Adipose tissue (tissue), 3 donors: ENCODE measurements at regions not wholly inside any gene's neighbourhood (a gene's known extent, or its start where the extent isn't known, plus 50 kb on each side); places are given as distances from the start of the nearest gene placed in this dataset.
"Not testable (repeated sequence)": the region's sequence is repeated elsewhere in the genome, so short reads cannot be mapped to it uniquely, and the experiment has no call there.

Experiments used
- H3K27ac ChIP-seq: one replicate; pipeline ENCODE4 v1.5.1; 2013; ENCODE audit warnings: low read depth, low read length
- WGBS, 3 donors: extraction: QIAGEN DNeasy Blood & Tissue Kit; methylation state at CpG; one replicate each; pipeline ENCODE4 v1.1.7; 2013; 5-methylcytosine and 5-hydroxymethylcytosine counted together
- donor health status: healthy with polysubstance abuse.
- donor health status: Bipolar disorder and iron deficiency.
- donor health status: healthy.

GRCh38 chr6:163878698-163879097 is 464.2 kb downstream of the QKI start:
- no peak overlapping the region for H3K27ac ChIP-seq
- 70 to 84% (median 82%) methylated on average over 2 of the region's 2 CpGs for WGBS, 3 donors

- 82 to 95% (median 92%) methylated on average over 15 of the region's 15 CpGs for WGBS, 3 donors
- no peak overlapping the region for H3K27ac ChIP-seq
Measured at GRCh38 chr6:163877877-163878639, 463.5 kb downstream of the QKI start.

- 67 to 74% (median 72%) methylated on average over 3 of the region's 3 CpGs for WGBS, 3 donors
- no peak overlapping the region for H3K27ac ChIP-seq
Measured at GRCh38 chr6:163876391-163876790, 461.9 kb downstream of the QKI start.

- no peak overlapping the region for H3K27ac ChIP-seq
- WGBS, 3 donors, result 89 to 96% (median 90%) methylated on average over 3 of the region's 3 CpGs
Measured at GRCh38 chr6:163874784-163875183, 460.3 kb downstream of the QKI start.

- no peak overlapping the region for H3K27ac ChIP-seq
- WGBS, 3 donors, result 55 to 66% (median 62%) methylated on average over 6 of the region's 6 CpGs
Measured at GRCh38 chr6:163872335-163872734, 457.8 kb downstream of the QKI start.

GRCh38 chr6:163871616-163872015 is 457.1 kb downstream of the QKI start:
- WGBS, 3 donors, result 57 to 77% (median 72%) methylated on average over 1 of the region's 1 CpG
- H3K27ac ChIP-seq, result no peak overlapping the region

GRCh38 chr6:163867518-163868292 is 453.2 kb downstream of the QKI start:
- WGBS, 3 donors, result 64 to 70% (median 68%) methylated on average over 31 of the region's 31 CpGs
- H3K27ac ChIP-seq, result no peak overlapping the region

- 68 to 80% (median 76%) methylated on average over 9 of the region's 9 CpGs for WGBS, 3 donors
- no peak overlapping the region for H3K27ac ChIP-seq
Measured at GRCh38 chr6:163866192-163866591, 451.7 kb downstream of the QKI start.

GRCh38 chr6:163863565-163863964 is 449.0 kb downstream of the QKI start:
- H3K27ac ChIP-seq, result no peak overlapping the region
- WGBS, 3 donors, result 70 to 94% (median 89%) methylated on average over 6 of the region's 6 CpGs

GRCh38 chr6:163862701-163863100 is 448.2 kb downstream of the QKI start:
- 68 to 97% (median 90%) methylated on average over 5 of the region's 5 CpGs for WGBS, 3 donors
- H3K27ac ChIP-seq, result no peak overlapping the region

- 85 to 92% (median 92%) methylated on average over 8 of the region's 8 CpGs for WGBS, 3 donors
Measured at GRCh38 chr6:163861627-163862026, 447.1 kb downstream of the QKI start.

GRCh38 chr6:163860287-163861081 is 446.0 kb downstream of the QKI start:
- WGBS, 3 donors, result 9 to 22% (median 13%) methylated on average over 12 of the region's 12 CpGs
- H3K27ac ChIP-seq, result no peak overlapping the region

More at GRCh38 chr6:163861627-163862026, 447.1 kb downstream of the QKI start:
- H3K27ac ChIP-seq, result no peak overlapping the region

GRCh38 chr6:163858870-163859269 is 444.4 kb downstream of the QKI start:
- H3K27ac ChIP-seq, result not testable (repeated sequence)
- WGBS, 3 donors, result 86 to 95% (median 92%) methylated on average over 5 of the region's 5 CpGs

- no peak overlapping the region for H3K27ac ChIP-seq
- WGBS, 3 donors, result 66 to 81% (median 80%) methylated on average over 2 of the region's 2 CpGs
Measured at GRCh38 chr6:163857421-163857820, 442.9 kb downstream of the QKI start.

- H3K27ac ChIP-seq, result no peak overlapping the region
Measured at GRCh38 chr6:163850874-163851273, 436.4 kb downstream of the QKI start.

- WGBS, 3 donors, result 48 to 70% (median 67%) methylated on average over 3 of the region's 3 CpGs
- H3K27ac ChIP-seq, result no peak overlapping the region
Measured at GRCh38 chr6:163844761-163845160, 430.2 kb downstream of the QKI start.

- no peak overlapping the region for H3K27ac ChIP-seq
- WGBS, 3 donors, result 86% methylated on average over 7 of the region's 7 CpGs
Measured at GRCh38 chr6:163844357-163844756, 429.8 kb downstream of the QKI start.

GRCh38 chr6:163843218-163843617 is 428.7 kb downstream of the QKI start:
- WGBS, 3 donors, result 79 to 81% (median 80%) methylated on average over 3 of the region's 3 CpGs
- no peak overlapping the region for H3K27ac ChIP-seq

GRCh38 chr6:163842467-163842866 is 427.9 kb downstream of the QKI start:
- no peak overlapping the region for H3K27ac ChIP-seq
